Testis (tissue), 2 donors: ENCODE measurements at regions not wholly inside any gene's neighbourhood (a gene's known extent, or its start where the extent isn't known, plus 50 kb on each side); places are given as distances from the start of the nearest gene placed in this dataset.

Experiments
- POLR2A ChIP-seq: fragments of 450-650 bp; IDR thresholded peaks from one replicate; pipeline ENCODE4 v1.6.1; 2017; ENCODE audit warnings: antibody characterized with exemption, mild to moderate bottlenecking, moderate library complexity
- TF ChIP-seq, protein P1 (sequence below), 3 experiments: fragments of 450-650 bp in 2 of 3; fragments of 200-600 bp in 1 of 3; sonication (generic) in 1 of 3; IDR thresholded peaks; one replicate each; pipeline ENCODE4 v1.5.1; 2016 to 2019; ENCODE audit warnings: antibody characterized with exemption in 3 of 3, mild to moderate bottlenecking in 2 of 3, moderate library complexity in 1 of 3

- no peak for TF ChIP-seq POLR2A
- TF ChIP-seq, protein P1, sequence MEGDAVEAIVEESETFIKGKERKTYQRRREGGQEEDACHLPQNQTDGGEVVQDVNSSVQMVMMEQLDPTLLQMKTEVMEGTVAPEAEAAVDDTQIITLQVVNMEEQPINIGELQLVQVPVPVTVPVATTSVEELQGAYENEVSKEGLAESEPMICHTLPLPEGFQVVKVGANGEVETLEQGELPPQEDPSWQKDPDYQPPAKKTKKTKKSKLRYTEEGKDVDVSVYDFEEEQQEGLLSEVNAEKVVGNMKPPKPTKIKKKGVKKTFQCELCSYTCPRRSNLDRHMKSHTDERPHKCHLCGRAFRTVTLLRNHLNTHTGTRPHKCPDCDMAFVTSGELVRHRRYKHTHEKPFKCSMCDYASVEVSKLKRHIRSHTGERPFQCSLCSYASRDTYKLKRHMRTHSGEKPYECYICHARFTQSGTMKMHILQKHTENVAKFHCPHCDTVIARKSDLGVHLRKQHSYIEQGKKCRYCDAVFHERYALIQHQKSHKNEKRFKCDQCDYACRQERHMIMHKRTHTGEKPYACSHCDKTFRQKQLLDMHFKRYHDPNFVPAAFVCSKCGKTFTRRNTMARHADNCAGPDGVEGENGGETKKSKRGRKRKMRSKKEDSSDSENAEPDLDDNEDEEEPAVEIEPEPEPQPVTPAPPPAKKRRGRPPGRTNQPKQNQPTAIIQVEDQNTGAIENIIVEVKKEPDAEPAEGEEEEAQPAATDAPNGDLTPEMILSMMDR (IDR thresholded peaks at IDR 0.05) = no peak
These were observed 311.0 kb upstream of the RGS17 start for GRCh38 chr6:153442096-153442495.
